ENCODE measurements at regions not wholly inside any gene's neighbourhood (a gene's known extent, or its start where the extent isn't known, plus 50 kb on each side); places are given as distances from the start of the nearest gene placed in this dataset.

- Histone ChIP-seq H3K4me1 (ENCODE audit: insufficient read depth, low read length) (no peaks in the 10 kb centered on the region), H3K9me3 (ENCODE audit: low read length) (no peaks in the 10 kb centered on the region), H3K36me3 (ENCODE audit: insufficient read depth, low read length) (no peaks in the 10 kb centered on the region), H3K4me3 (ENCODE audit: low read length) (no peak overlapping the region), H3K27ac (ENCODE audit: low read depth, low read length) (no peak overlapping the region), H3K27me3 (ENCODE audit: insufficient read depth, low read length, poor library complexity, severe bottlenecking) (no peaks in the 10 kb centered on the region)
- CTCF ChIA-PET: no interaction called here
- DNase-seq: no peak
- POLR2A ChIA-PET: no interaction called here
- H3K27me3 Mint-ChIP-seq: no peaks in the 10 kb centered on the region
- no peaks in the 10 kb centered on the region for H3K4me1 Mint-ChIP-seq
- peaks cover 0 to 29% (median 5%) of the 10 kb centered on the region in 5 donors for H3K9me3 Mint-ChIP-seq
- no peak overlapping the region for H3K4me3 Mint-ChIP-seq
- no peak overlapping the region for H3K27ac Mint-ChIP-seq
- H3K36me3 Mint-ChIP-seq: no peaks in the 10 kb centered on the region
These were observed 409.4 kb upstream of the SYT4 start for GRCh38 chr18:43686709-43687108.

- no peak overlapping the region for H3K4me3 Mint-ChIP-seq
- ChIA-PET POLR2A (no interaction called here), CTCF (no interaction called here)
- Histone ChIP-seq H3K27me3 (ENCODE audit: insufficient read depth, low read length, poor library complexity, severe bottlenecking) (no peaks in the 10 kb centered on the region), H3K9me3 (ENCODE audit: low read length) (no peaks in the 10 kb centered on the region), H3K4me3 (ENCODE audit: low read length) (no peak overlapping the region), H3K27ac (ENCODE audit: low read depth, low read length) (no peak overlapping the region), H3K4me1 (ENCODE audit: insufficient read depth, low read length) (no peaks in the 10 kb centered on the region), H3K36me3 (ENCODE audit: insufficient read depth, low read length) (no peaks in the 10 kb centered on the region)
- peaks cover 2 to 14% (median 9%) of the 10 kb centered on the region in 5 donors for H3K9me3 Mint-ChIP-seq
- no peak for DNase-seq
- H3K4me1 Mint-ChIP-seq: no peaks in the 10 kb centered on the region
- no peak overlapping the region for H3K27ac Mint-ChIP-seq
- no peaks in the 10 kb centered on the region for H3K36me3 Mint-ChIP-seq
- no peaks in the 10 kb centered on the region for H3K27me3 Mint-ChIP-seq
These were observed 414.9 kb upstream of the SYT4 start for GRCh38 chr18:43692099-43692690.

- Mint-ChIP-seq H3K36me3 (no peaks in the 10 kb centered on the region), H3K4me1 (no peaks in the 10 kb centered on the region), H3K27me3 (no peaks in the 10 kb centered on the region), H3K27ac (no peak overlapping the region), H3K4me3 (no peak overlapping the region), H3K9me3 (peaks cover 0 to 13% (median 2%) of the 10 kb centered on the region in 5 donors)
- CTCF ChIA-PET: no interaction called here
- Histone ChIP-seq H3K27me3 (ENCODE audit: insufficient read depth, low read length, poor library complexity, severe bottlenecking) (no peaks in the 10 kb centered on the region), H3K9me3 (ENCODE audit: low read length) (no peaks in the 10 kb centered on the region), H3K4me3 (ENCODE audit: low read length) (no peak overlapping the region), H3K36me3 (ENCODE audit: insufficient read depth, low read length) (no peaks in the 10 kb centered on the region), H3K27ac (ENCODE audit: low read depth, low read length) (no peak overlapping the region), H3K4me1 (ENCODE audit: insufficient read depth, low read length) (no peaks in the 10 kb centered on the region)
- no peak for DNase-seq
- POLR2A ChIA-PET: no interaction called here
These were observed 425.1 kb upstream of the SYT4 start for GRCh38 chr18:43702399-43702798.

GRCh38 chr18:43703050-43703449, 425.8 kb upstream of the SYT4 start:
- Mint-ChIP-seq H3K4me3 (no peak overlapping the region), H3K27me3 (no peaks in the 10 kb centered on the region), H3K9me3 (peaks cover 0 to 20% (median 2%) of the 10 kb centered on the region in 5 donors), H3K36me3 (no peaks in the 10 kb centered on the region), H3K27ac (no peak overlapping the region), H3K4me1 (no peaks in the 10 kb centered on the region)
- POLR2A ChIA-PET: no interaction called here
- H3K27me3 ChIP-seq (ENCODE audit: insufficient read depth, low read length, poor library complexity, severe bottlenecking): no peaks in the 10 kb centered on the region
- CTCF ChIA-PET: no interaction called here
- no peak for DNase-seq
- no peak overlapping the region for H3K4me3 ChIP-seq (ENCODE audit: low read length)
- no peaks in the 10 kb centered on the region for H3K9me3 ChIP-seq (ENCODE audit: low read length)
- H3K27ac ChIP-seq (ENCODE audit: low read depth, low read length): no peak overlapping the region
- no peaks in the 10 kb centered on the region for H3K36me3 ChIP-seq (ENCODE audit: insufficient read depth, low read length)
- H3K4me1 ChIP-seq (ENCODE audit: insufficient read depth, low read length): no peaks in the 10 kb centered on the region

GRCh38 chr18:43705850-43706249, 428.6 kb upstream of the SYT4 start:
- H3K4me1 ChIP-seq (ENCODE audit: insufficient read depth, low read length): no peaks in the 10 kb centered on the region
- peaks cover 0 to 18% (median 8%) of the 10 kb centered on the region in 5 donors for H3K9me3 Mint-ChIP-seq
- ChIA-PET POLR2A (no interaction called here), CTCF (no interaction called here)
- no peaks in the 10 kb centered on the region for H3K36me3 ChIP-seq (ENCODE audit: insufficient read depth, low read length)
- no peak overlapping the region for H3K4me3 Mint-ChIP-seq
- H3K9me3 ChIP-seq (ENCODE audit: low read length): no peaks in the 10 kb centered on the region
- H3K27ac ChIP-seq (ENCODE audit: low read depth, low read length): no peak overlapping the region
- H3K36me3 Mint-ChIP-seq: no peaks in the 10 kb centered on the region
- no peak for DNase-seq
- H3K27me3 ChIP-seq (ENCODE audit: insufficient read depth, low read length, poor library complexity, severe bottlenecking): no peaks in the 10 kb centered on the region
- no peaks in the 10 kb centered on the region for H3K27me3 Mint-ChIP-seq
- no peaks in the 10 kb centered on the region for H3K4me1 Mint-ChIP-seq
- H3K27ac Mint-ChIP-seq: no peak overlapping the region
- no peak overlapping the region for H3K4me3 ChIP-seq (ENCODE audit: low read length)

GRCh38 chr18:43710135-43710534, 432.8 kb upstream of the SYT4 start:
- no peaks in the 10 kb centered on the region for H3K36me3 Mint-ChIP-seq
- POLR2A ChIA-PET: no interaction called here
- no peaks in the 10 kb centered on the region for H3K27me3 ChIP-seq (ENCODE audit: insufficient read depth, low read length, poor library complexity, severe bottlenecking)
- H3K36me3 ChIP-seq (ENCODE audit: insufficient read depth, low read length): no peaks in the 10 kb centered on the region
- no peak overlapping the region for H3K27ac ChIP-seq (ENCODE audit: low read depth, low read length)
- peaks cover 3 to 18% (median 12%) of the 10 kb centered on the region in 5 donors for H3K9me3 Mint-ChIP-seq
- H3K4me3 ChIP-seq (ENCODE audit: low read length): no peak overlapping the region
- no peak for DNase-seq
- no peak overlapping the region for H3K27ac Mint-ChIP-seq
- H3K27me3 Mint-ChIP-seq: no peaks in the 10 kb centered on the region
- no peaks in the 10 kb centered on the region for H3K9me3 ChIP-seq (ENCODE audit: low read length)
- H3K4me1 ChIP-seq (ENCODE audit: insufficient read depth, low read length): no peaks in the 10 kb centered on the region
- CTCF ChIA-PET: no interaction called here
- no peaks in the 10 kb centered on the region for H3K4me1 Mint-ChIP-seq
- H3K4me3 Mint-ChIP-seq: no peak overlapping the region

- H3K36me3 Mint-ChIP-seq: no peaks in the 10 kb centered on the region
- H3K4me3 Mint-ChIP-seq: no peak overlapping the region
- Histone ChIP-seq H3K4me1 (ENCODE audit: insufficient read depth, low read length) (no peaks in the 10 kb centered on the region), H3K4me3 (ENCODE audit: low read length) (no peak overlapping the region), H3K27me3 (ENCODE audit: insufficient read depth, low read length, poor library complexity, severe bottlenecking) (no peaks in the 10 kb centered on the region), H3K36me3 (ENCODE audit: insufficient read depth, low read length) (no peaks in the 10 kb centered on the region), H3K27ac (ENCODE audit: low read depth, low read length) (no peak overlapping the region), H3K9me3 (ENCODE audit: low read length) (no peaks in the 10 kb centered on the region)
- no peaks in the 10 kb centered on the region for H3K4me1 Mint-ChIP-seq
- DNase-seq: no peak
- ChIA-PET POLR2A (no interaction called here), CTCF (no interaction called here)
- H3K27me3 Mint-ChIP-seq: no peaks in the 10 kb centered on the region
- H3K27ac Mint-ChIP-seq: no peak overlapping the region
- H3K9me3 Mint-ChIP-seq: peaks cover 3 to 6% (median 4%) of the 10 kb centered on the region in 5 donors
These were observed 437.2 kb upstream of the SYT4 start for GRCh38 chr18:43714343-43715010.

- H3K9me3 Mint-ChIP-seq: peaks cover 16 to 32% (median 28%) of the 10 kb centered on the region in 5 donors
- H3K4me1 Mint-ChIP-seq: no peaks in the 10 kb centered on the region
- no peaks in the 10 kb centered on the region for H3K27me3 Mint-ChIP-seq
- H3K27ac Mint-ChIP-seq: no peak overlapping the region
- Histone ChIP-seq H3K36me3 (ENCODE audit: insufficient read depth, low read length) (no peaks in the 10 kb centered on the region), H3K27ac (ENCODE audit: low read depth, low read length) (no peak overlapping the region), H3K4me1 (ENCODE audit: insufficient read depth, low read length) (no peaks in the 10 kb centered on the region), H3K9me3 (ENCODE audit: low read length) (no peaks in the 10 kb centered on the region), H3K27me3 (ENCODE audit: insufficient read depth, low read length, poor library complexity, severe bottlenecking) (no peaks in the 10 kb centered on the region), H3K4me3 (ENCODE audit: low read length) (no peak overlapping the region)
- DNase-seq: no peak
- ChIA-PET CTCF (no interaction called here), POLR2A (no interaction called here)
- no peaks in the 10 kb centered on the region for H3K36me3 Mint-ChIP-seq
- no peak overlapping the region for H3K4me3 Mint-ChIP-seq
These were observed 442.0 kb upstream of the SYT4 start for GRCh38 chr18:43719267-43719795.

All from CD8-positive, alpha-beta memory T cell (primary cell).